Stomach smooth muscle (tissue), 2 donors: ENCODE measurements at regions not wholly inside any gene's neighbourhood (a gene's known extent, or its start where the extent isn't known, plus 50 kb on each side); places are given as distances from the start of the nearest gene placed in this dataset.

Experiments
- H3K27ac ChIP-seq: one replicate; pipeline ENCODE4 v1.7.0; 2013; ENCODE audit warnings: mild to moderate bottlenecking, low read length, inconsistent platforms
- H3K27me3 ChIP-seq, 2 donors: one replicate each; pipeline ENCODE4 v1.7.0; 2013; ENCODE audit warnings: low read length in 2 of 2; ENCODE audit not compliant: insufficient read depth in 2 of 2, control insufficient read depth in 1 of 2
- H3K36me3 ChIP-seq, 2 donors: one replicate each; pipeline ENCODE4 v1.7.0; 2013; ENCODE audit warnings: low read length in 2 of 2; ENCODE audit not compliant: control insufficient read depth in 2 of 2, insufficient read depth in 2 of 2
- H3K4me1 ChIP-seq: one replicate; pipeline ENCODE4 v1.7.0; 2013; ENCODE audit warnings: low read length; ENCODE audit not compliant: control insufficient read depth, insufficient read depth
- H3K4me3 ChIP-seq, 2 donors: one replicate each; pipeline ENCODE4 v1.7.0; 2013; ENCODE audit warnings: low read length in 2 of 2
- H3K9ac ChIP-seq, 2 donors: one replicate each; pipeline ENCODE4 v1.7.0; 2013; ENCODE audit warnings: low read length in 2 of 2, mild to moderate bottlenecking in 1 of 2
- H3K9me3 ChIP-seq, 2 donors: one replicate each; pipeline ENCODE4 v1.7.0; 2013; ENCODE audit warnings: low read length in 2 of 2; ENCODE audit not compliant: control insufficient read depth in 2 of 2
- donor health status: healthy.
- donor health status: Pancreatic carcinoma.

DNA sequence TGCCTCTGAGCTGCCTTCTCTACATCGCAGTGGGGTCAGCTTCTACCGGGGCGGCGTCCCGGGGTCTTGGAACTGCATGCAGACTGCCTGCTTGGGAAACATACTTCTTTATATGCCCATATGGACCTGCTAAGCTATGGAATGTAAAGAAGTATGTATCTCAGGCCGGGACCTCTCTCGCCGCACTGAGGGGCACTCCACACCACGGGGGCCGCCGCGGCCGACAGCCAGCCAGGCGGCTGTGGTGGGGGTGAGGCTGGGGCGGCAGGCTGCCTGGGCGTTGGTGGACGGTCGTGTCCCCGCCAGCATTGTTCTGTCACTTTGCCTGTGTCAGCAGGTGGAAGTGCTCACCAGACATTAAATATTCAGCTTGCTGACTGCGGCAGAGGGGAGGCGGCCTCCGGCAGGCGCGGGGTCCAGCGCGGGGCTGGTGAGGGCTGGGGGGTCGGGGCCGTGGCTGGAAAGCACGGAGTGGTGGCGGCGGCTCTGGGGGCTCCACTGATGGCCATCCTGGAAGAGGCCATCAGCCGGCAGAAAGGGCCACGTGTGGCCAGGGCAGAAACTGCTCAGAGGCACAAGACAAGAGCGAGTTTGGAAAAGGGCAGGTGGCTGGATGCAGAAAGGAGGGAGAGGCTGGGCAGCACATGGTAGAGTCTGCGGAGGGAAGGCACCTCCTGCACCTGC lies 78.6 kb upstream of the GATA5 start:
- Histone ChIP-seq H3K9ac (peak overlapping the region in 1 of 2 donors; percentile 42), H3K27ac (peak overlapping the region; percentile 71), H3K9me3 (no peaks in the 10 kb centered on the region), H3K27me3 (peaks cover 0 to 3% of the 10 kb centered on the region in 2 donors), H3K36me3 (no peaks in the 10 kb centered on the region), H3K4me3 (peak overlapping the region; percentile 25 to 77), H3K4me1 (peaks cover 82% of the 10 kb centered on the region)

GRCh38 chr20:62554898-62555641 lies 79.3 kb upstream of the GATA5 start:
- Histone ChIP-seq H3K4me1 (peaks cover 82% of the 10 kb centered on the region), H3K36me3 (no peaks in the 10 kb centered on the region), H3K9ac (no peak overlapping the region), H3K9me3 (no peaks in the 10 kb centered on the region), H3K27me3 (peaks cover 0 to 3% of the 10 kb centered on the region in 2 donors), H3K4me3 (peak overlapping the region; percentile 25 to 77), H3K27ac (peak overlapping the region; percentile 71)

- Histone ChIP-seq H3K27me3 (peaks cover 0 to 3% of the 10 kb centered on the region in 2 donors), H3K9ac (no peak overlapping the region), H3K4me1 (peaks cover 84% of the 10 kb centered on the region), H3K36me3 (no peaks in the 10 kb centered on the region), H3K4me3 (no peak overlapping the region), H3K27ac (peak overlapping the region; percentile 71), H3K9me3 (no peaks in the 10 kb centered on the region)
Observed at GRCh38 chr20:62555642-62556420, 80.0 kb upstream of the GATA5 start.

GRCh38 chr20:62557462-62557861 lies 81.7 kb upstream of the GATA5 start:
- H3K4me3 ChIP-seq: no peak overlapping the region
- peaks cover 83% of the 10 kb centered on the region for H3K4me1 ChIP-seq
- H3K27me3 ChIP-seq: peaks cover 2 to 3% of the 10 kb centered on the region in 2 donors
- no peak overlapping the region for H3K9ac ChIP-seq
- no peaks in the 10 kb centered on the region for H3K36me3 ChIP-seq
- H3K27ac ChIP-seq: peak overlapping the region; percentile 24
- no peaks in the 10 kb centered on the region for H3K9me3 ChIP-seq

DNA sequence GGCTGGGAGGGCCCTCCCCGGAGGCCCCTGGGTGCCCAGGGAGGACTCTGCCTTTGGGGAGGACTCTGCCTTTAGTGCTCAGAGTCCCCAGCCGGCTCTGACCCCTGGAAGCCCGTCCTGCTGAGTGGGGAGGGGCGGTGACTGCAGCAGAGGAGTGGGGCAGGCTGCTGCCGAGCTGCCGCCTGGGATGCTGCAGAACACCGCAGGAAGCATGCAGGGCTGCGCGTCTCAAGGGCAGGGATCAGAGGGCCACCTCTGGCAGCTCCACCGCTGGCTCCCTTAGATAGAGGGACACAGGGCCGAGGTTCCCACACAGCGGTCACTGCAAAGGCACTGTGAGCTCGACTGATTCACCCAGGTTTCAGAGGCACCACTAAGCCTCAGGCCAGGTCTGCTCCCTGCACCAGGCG lies 82.2 kb upstream of the GATA5 start:
- Histone ChIP-seq H3K27ac (peak overlapping the region; percentile 24), H3K4me1 (peaks cover 77% of the 10 kb centered on the region), H3K27me3 (peaks cover under 1 to 2% of the 10 kb centered on the region in 2 donors)

DNA sequence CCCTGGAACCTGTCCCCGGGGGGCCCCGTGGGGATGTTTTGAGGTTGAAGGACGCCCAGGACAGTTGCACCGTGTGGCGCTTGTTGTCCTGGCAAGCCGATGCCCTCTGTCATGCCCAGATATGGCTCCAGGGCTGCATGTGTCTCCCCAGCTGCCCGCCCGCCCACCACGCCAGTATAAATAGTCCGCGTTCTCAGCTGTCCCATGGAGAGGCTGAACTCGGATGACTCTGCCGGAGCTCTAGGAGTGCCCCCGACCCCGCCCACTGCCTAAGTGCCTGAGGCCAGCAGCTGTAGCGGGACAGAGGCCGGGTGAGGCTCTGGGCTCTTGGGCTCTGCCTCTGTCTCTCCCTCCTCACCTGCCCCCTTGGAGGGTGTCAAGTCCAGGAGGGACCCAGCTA lies 83.0 kb upstream of the GATA5 start:
- Histone ChIP-seq H3K9me3 (no peaks in the 10 kb centered on the region), H3K36me3 (peaks cover under 1 to 3% of the 10 kb centered on the region in 2 donors), H3K27ac (peak overlapping the region; percentile 49), H3K4me1 (peaks cover 70% of the 10 kb centered on the region), H3K27me3 (peaks cover 0 to 2% of the 10 kb centered on the region in 2 donors), H3K9ac (no peak overlapping the region), H3K4me3 (peak overlapping the region in 1 of 2 donors; percentile 47)

More for the DNA sequence above, 82.2 kb upstream of the GATA5 start:
- H3K4me3 ChIP-seq: peak overlapping the region in 1 of 2 donors; percentile 47
- H3K9ac ChIP-seq: no peak overlapping the region
- H3K36me3 ChIP-seq: peaks cover 0 to 3% of the 10 kb centered on the region in 2 donors
- H3K9me3 ChIP-seq: no peaks in the 10 kb centered on the region

DNA sequence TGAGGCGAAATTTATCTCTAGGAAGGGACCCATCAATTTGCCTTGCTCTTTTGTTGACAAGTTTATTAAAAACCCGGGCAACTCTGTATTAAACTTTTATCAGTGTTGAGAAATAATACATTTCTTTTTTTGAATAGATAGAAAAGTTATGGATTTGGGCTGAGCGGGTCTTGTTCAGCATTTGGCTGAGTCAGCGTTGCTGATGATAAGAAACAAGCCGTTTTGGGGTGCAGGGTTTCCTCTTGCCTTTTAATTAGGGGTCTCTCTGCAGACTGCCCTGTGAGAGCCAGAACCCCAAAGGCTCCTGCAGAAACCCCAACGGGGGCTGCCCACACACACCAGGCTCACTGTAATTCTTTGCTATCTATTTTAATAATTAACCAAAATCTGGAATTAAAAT lies 82.1 kb upstream of the SLCO4A1 start:
- peaks cover 4% of the 10 kb centered on the region in 2 donors for H3K36me3 ChIP-seq

GRCh38 chr20:62561182-62561581 lies 81.1 kb upstream of the SLCO4A1 start:
- Histone ChIP-seq H3K9me3 (no peaks in the 10 kb centered on the region), H3K27me3 (peaks cover 0 to 2% of the 10 kb centered on the region in 2 donors), H3K4me3 (no peak overlapping the region), H3K9ac (no peak overlapping the region), H3K36me3 (peaks cover 4% of the 10 kb centered on the region in 2 donors), H3K27ac (no peak overlapping the region), H3K4me1 (peaks cover 49% of the 10 kb centered on the region)

More for the DNA sequence above, 82.1 kb upstream of the SLCO4A1 start:
- Histone ChIP-seq H3K4me3 (no peak overlapping the region), H3K27me3 (peaks cover 0 to 2% of the 10 kb centered on the region in 2 donors), H3K9ac (no peak overlapping the region), H3K27ac (no peak overlapping the region), H3K4me1 (peaks cover 57% of the 10 kb centered on the region), H3K9me3 (no peaks in the 10 kb centered on the region)

DNA sequence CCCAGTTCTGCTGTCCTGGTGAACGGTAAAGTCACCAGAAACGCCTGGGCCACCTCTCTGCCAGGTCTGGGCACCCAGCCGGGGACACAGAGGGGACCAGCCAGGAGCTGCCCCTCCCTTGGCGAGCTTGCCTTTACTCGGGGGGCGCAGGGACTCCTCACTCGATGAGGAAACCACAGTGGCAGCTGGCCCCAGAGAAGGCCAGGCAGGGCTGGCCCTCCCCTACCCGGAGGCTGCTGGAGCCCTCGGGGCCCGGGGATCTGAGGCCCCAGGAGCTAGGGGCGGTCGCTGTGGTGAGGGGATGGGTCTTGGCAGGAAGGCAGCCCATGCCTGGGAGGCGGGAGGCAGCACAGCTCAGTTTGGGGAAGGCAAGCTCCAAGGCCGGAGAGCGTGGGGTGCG lies 80.4 kb upstream of the SLCO4A1 start:
- peaks cover 42% of the 10 kb centered on the region for H3K4me1 ChIP-seq
- H3K9me3 ChIP-seq: no peaks in the 10 kb centered on the region
- peaks cover 0 to 2% of the 10 kb centered on the region in 2 donors for H3K27me3 ChIP-seq
- peak overlapping the region; percentile 31 for H3K27ac ChIP-seq
- H3K36me3 ChIP-seq: peaks cover 4% of the 10 kb centered on the region in 2 donors
- H3K4me3 ChIP-seq: no peak overlapping the region
- no peak overlapping the region for H3K9ac ChIP-seq

- Histone ChIP-seq H3K9ac (no peak overlapping the region), H3K9me3 (no peaks in the 10 kb centered on the region), H3K36me3 (peaks cover 4% of the 10 kb centered on the region in 2 donors), H3K27me3 (peaks cover 0 to 2% of the 10 kb centered on the region in 2 donors), H3K27ac (no peak overlapping the region), H3K4me3 (no peak overlapping the region), H3K4me1 (peaks cover 35% of the 10 kb centered on the region)
Observed at GRCh38 chr20:62562831-62563230, 79.5 kb upstream of the SLCO4A1 start.
